Left ventricle myocardium inferior (tissue), 1 donor: ENCODE measurements at regions not wholly inside any gene's neighbourhood (a gene's known extent, or its start where the extent isn't known, plus 50 kb on each side); places are given as distances from the start of the nearest gene placed in this dataset.

Experiments
- DNase-seq: peaks from one replicate; pipeline ENCODE4 v3.0.0-alpha.2; 2020
- H3K27ac ChIP-seq: fragments of 200-600 bp; replicated peaks from 2 replicates; pipeline ENCODE4 v1.8.0; 2021
- H3K27me3 ChIP-seq: fragments of 200-600 bp; 2 replicates; pipeline ENCODE4 v1.8.0; 2021; ENCODE audit warnings: low read depth
- H3K36me3 ChIP-seq: fragments of 200-600 bp; 2 replicates; pipeline ENCODE4 v1.8.0; 2021
- H3K4me1 ChIP-seq: fragments of 200-600 bp; 2 replicates; pipeline ENCODE4 v1.8.0; 2021
- H3K4me3 ChIP-seq: fragments of 200-600 bp; 2 replicates; pipeline ENCODE4 v1.8.0; 2021; ENCODE audit warnings: mild to moderate bottlenecking, moderate library complexity
- H3K9me3 ChIP-seq: fragments of 200-600 bp; replicated peaks from 2 replicates; pipeline ENCODE4 v1.8.0; 2021
- intact Hi-C: fragments of 100-400 bp; cut with micrococcal nuclease; formaldehyde crosslinking; loops from one replicate; pipeline ENCODE4 v1.11.0; 2022
- TF ChIP-seq, protein P1 (sequence below): fragments of 200-600 bp; IDR thresholded peaks from 2 replicates; pipeline ENCODE4 v1.8.0; 2021; ENCODE audit warnings: antibody characterized with exemption, mild to moderate bottlenecking, borderline replicate concordance
- donor health status: DM: no; HTN: yes; CAD: no; lungs with severe emphysema.

GRCh38 chr12:77613411-77613810 is 217.3 kb upstream of the NAV3 start:
- no peak for DNase-seq
- Histone ChIP-seq H3K4me1 (peaks cover 4% of the 10 kb centered on the region), H3K36me3 (no peaks in the 10 kb centered on the region), H3K9me3 (peaks cover 12% of the 10 kb centered on the region), H3K27me3 (no peaks in the 10 kb centered on the region), H3K4me3 (no peak overlapping the region), H3K27ac (no peak overlapping the region)
- intact Hi-C loops = no loop called here
- TF ChIP-seq, protein P1, sequence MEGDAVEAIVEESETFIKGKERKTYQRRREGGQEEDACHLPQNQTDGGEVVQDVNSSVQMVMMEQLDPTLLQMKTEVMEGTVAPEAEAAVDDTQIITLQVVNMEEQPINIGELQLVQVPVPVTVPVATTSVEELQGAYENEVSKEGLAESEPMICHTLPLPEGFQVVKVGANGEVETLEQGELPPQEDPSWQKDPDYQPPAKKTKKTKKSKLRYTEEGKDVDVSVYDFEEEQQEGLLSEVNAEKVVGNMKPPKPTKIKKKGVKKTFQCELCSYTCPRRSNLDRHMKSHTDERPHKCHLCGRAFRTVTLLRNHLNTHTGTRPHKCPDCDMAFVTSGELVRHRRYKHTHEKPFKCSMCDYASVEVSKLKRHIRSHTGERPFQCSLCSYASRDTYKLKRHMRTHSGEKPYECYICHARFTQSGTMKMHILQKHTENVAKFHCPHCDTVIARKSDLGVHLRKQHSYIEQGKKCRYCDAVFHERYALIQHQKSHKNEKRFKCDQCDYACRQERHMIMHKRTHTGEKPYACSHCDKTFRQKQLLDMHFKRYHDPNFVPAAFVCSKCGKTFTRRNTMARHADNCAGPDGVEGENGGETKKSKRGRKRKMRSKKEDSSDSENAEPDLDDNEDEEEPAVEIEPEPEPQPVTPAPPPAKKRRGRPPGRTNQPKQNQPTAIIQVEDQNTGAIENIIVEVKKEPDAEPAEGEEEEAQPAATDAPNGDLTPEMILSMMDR = no peak

DNA sequence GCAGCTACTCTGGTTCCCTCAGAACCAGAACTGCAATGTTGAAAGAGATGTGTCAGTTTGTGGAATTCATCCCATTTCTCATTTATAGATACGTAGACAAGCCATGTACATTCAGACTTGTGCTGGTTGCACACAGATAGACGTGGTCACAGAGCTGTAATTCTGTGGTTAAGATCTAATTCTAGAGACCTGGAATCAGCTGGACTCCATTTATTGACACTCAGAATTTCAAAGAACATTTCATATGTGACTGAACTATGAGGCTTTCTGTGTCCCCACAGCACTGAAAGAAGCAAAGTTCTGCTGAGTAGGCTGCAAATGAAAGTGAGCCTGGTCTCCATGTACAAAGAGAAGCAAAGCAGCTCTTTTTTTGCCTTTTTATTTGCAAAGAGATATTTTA is 220.2 kb upstream of the NAV3 start:
- Histone ChIP-seq H3K36me3 (no peaks in the 10 kb centered on the region), H3K27me3 (no peaks in the 10 kb centered on the region), H3K27ac (no peak overlapping the region), H3K9me3 (no peaks in the 10 kb centered on the region), H3K4me3 (no peak overlapping the region), H3K4me1 (peaks cover 4% of the 10 kb centered on the region)
- TF ChIP-seq, protein P1 = no peak
- DNase-seq = no peak
- intact Hi-C loops = no loop called here

DNA sequence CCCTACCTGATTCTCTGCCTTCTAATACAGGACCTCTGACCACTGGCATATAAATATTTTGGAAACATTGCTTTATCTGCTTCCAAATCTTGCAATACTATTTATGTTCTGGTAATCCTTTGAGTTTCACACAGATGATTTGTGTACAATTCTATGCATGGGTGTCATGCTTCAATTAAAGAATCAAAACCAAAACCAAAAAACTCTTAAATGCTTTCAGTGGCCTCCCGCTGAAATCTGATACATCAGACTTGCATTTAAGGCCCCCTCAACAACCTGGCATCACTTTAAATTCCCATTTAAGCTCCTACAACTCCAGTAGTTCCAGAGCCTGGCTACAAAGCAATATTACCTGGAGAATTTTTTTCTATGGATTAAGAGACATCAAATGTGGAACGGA is 221.7 kb upstream of the NAV3 start:
- TF ChIP-seq, protein P1 = no peak
- intact Hi-C loops = no loop called here
- no peaks in the 10 kb centered on the region for H3K27me3 ChIP-seq

GRCh38 chr12:77608271-77608824 is 222.3 kb upstream of the NAV3 start:
- Histone ChIP-seq H3K9me3 (no peaks in the 10 kb centered on the region), H3K27me3 (no peaks in the 10 kb centered on the region), H3K27ac (no peak overlapping the region), H3K36me3 (no peaks in the 10 kb centered on the region), H3K4me3 (no peak overlapping the region), H3K4me1 (peaks cover 4% of the 10 kb centered on the region)
- TF ChIP-seq, protein P1 = no peak
- intact Hi-C loops = no loop called here
- DNase-seq = no peak

More for the DNA sequence above, 221.7 kb upstream of the NAV3 start:
- DNase-seq = no peak
- Histone ChIP-seq H3K9me3 (no peaks in the 10 kb centered on the region), H3K27ac (no peak overlapping the region), H3K4me3 (no peak overlapping the region), H3K36me3 (no peaks in the 10 kb centered on the region), H3K4me1 (peaks cover 4% of the 10 kb centered on the region)

- H3K9me3 ChIP-seq = no peaks in the 10 kb centered on the region
- H3K27ac ChIP-seq = no peak overlapping the region
- no peak overlapping the region for H3K4me3 ChIP-seq
- intact Hi-C loops = no loop called here
- no peaks in the 10 kb centered on the region for H3K36me3 ChIP-seq
- H3K27me3 ChIP-seq = no peaks in the 10 kb centered on the region
- TF ChIP-seq, protein P1 = no peak
- DNase-seq = no peak
- H3K4me1 ChIP-seq = peaks cover 4% of the 10 kb centered on the region
Measured at GRCh38 chr12:77606348-77606747, 224.3 kb upstream of the NAV3 start.

DNA sequence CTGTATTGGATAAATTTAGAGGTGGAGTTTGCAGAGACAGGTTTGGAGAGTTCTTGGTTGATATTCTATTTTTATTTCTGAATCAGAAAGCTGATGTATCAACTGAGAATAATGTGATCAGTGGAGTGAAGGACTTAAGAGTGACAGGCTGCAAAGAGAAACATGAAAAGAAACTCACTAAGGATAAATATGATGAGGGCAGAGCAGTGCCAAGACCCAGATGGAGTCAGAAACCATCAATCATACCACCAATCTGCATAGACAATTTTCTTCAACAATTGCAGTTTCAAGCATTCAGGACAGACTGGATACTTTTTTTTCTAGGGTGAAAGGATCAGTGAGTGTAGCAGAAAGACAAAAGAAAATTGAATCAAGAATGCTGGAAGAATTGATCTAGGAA is 226.7 kb upstream of the NAV3 start:
- intact Hi-C loops = no loop called here
- no peak overlapping the region for H3K4me3 ChIP-seq
- peaks cover 4% of the 10 kb centered on the region for H3K4me1 ChIP-seq
- H3K36me3 ChIP-seq = no peaks in the 10 kb centered on the region
- TF ChIP-seq, protein P1 = no peak
- no peaks in the 10 kb centered on the region for H3K27me3 ChIP-seq
- DNase-seq = no peak
- H3K9me3 ChIP-seq = no peaks in the 10 kb centered on the region
- no peak overlapping the region for H3K27ac ChIP-seq
